ENCODE measurements at regions not wholly inside any gene's neighbourhood (a gene's known extent, or its start where the extent isn't known, plus 50 kb on each side); places are given as distances from the start of the nearest gene placed in this dataset.
"Not testable (repeated sequence)": the region's sequence is repeated elsewhere in the genome, so short reads cannot be mapped to it uniquely, and the experiment has no call there.

- DNase-seq (ENCODE audit: low spot score): no peak
Observed at GRCh38 chr1:38213646-38214434, 167.2 kb upstream of the POU3F1 start.

- DNase-seq (ENCODE audit: low spot score): no peak
Observed at GRCh38 chr1:38210895-38211177, 164.2 kb upstream of the POU3F1 start.

GRCh38 chr1:38210021-38210894, 163.7 kb upstream of the POU3F1 start:
- no peak for DNase-seq (ENCODE audit: low spot score)

GRCh38 chr1:38208716-38209632, 162.4 kb upstream of the POU3F1 start:
- no peak for DNase-seq (ENCODE audit: low spot score)

- no peak for DNase-seq (ENCODE audit: low spot score)
Observed at GRCh38 chr1:38207906-38208305, 161.3 kb upstream of the POU3F1 start.

GRCh38 chr1:38207275-38207674, 160.7 kb upstream of the POU3F1 start:
- DNase-seq (ENCODE audit: low spot score): no peak

GRCh38 chr1:38204698-38205097, 158.1 kb upstream of the POU3F1 start:
- no peak for DNase-seq (ENCODE audit: low spot score)

- DNase-seq (ENCODE audit: low spot score): no peak
Observed at GRCh38 chr1:38203441-38203840, 156.8 kb upstream of the POU3F1 start.

- no peak for DNase-seq (ENCODE audit: low spot score)
Observed at GRCh38 chr1:38201431-38201830, 154.8 kb upstream of the POU3F1 start.

- no peak for DNase-seq (ENCODE audit: low spot score)
Observed at GRCh38 chr1:38198621-38199020, 152.0 kb upstream of the POU3F1 start.

- no peak for DNase-seq (ENCODE audit: low spot score)
Observed at GRCh38 chr1:38198099-38198498, 151.5 kb upstream of the POU3F1 start.

- no peak for DNase-seq (ENCODE audit: low spot score)
Observed at GRCh38 chr1:38197312-38198061, 150.9 kb upstream of the POU3F1 start.

GRCh38 chr1:38194472-38194871, 147.9 kb upstream of the POU3F1 start:
- no peak for DNase-seq (ENCODE audit: low spot score)

GRCh38 chr1:38193040-38193439, 146.4 kb upstream of the POU3F1 start:
- no peak for DNase-seq (ENCODE audit: low spot score)

GRCh38 chr1:38191461-38191860, 144.9 kb upstream of the POU3F1 start:
- DNase-seq (ENCODE audit: low spot score): no peak

- no peak for DNase-seq (ENCODE audit: low spot score)
Observed at GRCh38 chr1:38190983-38191382, 144.4 kb upstream of the POU3F1 start.

- no peak for DNase-seq (ENCODE audit: low spot score)
Observed at GRCh38 chr1:38187552-38187951, 141.0 kb upstream of the POU3F1 start.

GRCh38 chr1:38186566-38186965, 140.0 kb upstream of the POU3F1 start:
- no peak for DNase-seq (ENCODE audit: low spot score)

GRCh38 chr1:38185913-38186312, 139.3 kb upstream of the POU3F1 start:
- DNase-seq (ENCODE audit: low spot score): no peak

- no peak for DNase-seq (ENCODE audit: low spot score)
Observed at GRCh38 chr1:38183747-38184146, 137.2 kb upstream of the POU3F1 start.

GRCh38 chr1:38183096-38183495, 136.5 kb upstream of the POU3F1 start:
- DNase-seq (ENCODE audit: low spot score): no peak

GRCh38 chr1:38180388-38180787, 133.8 kb upstream of the POU3F1 start:
- not testable (repeated sequence) for DNase-seq (ENCODE audit: low spot score)

Data from AG08396 (cell line).